HUES48 (cell line): ENCODE measurements at regions not wholly inside any gene's neighbourhood (a gene's known extent, or its start where the extent isn't known, plus 50 kb on each side); places are given as distances from the start of the nearest gene placed in this dataset.

ENCODE experiments used
- H3K27ac ChIP-seq: one replicate; pipeline ENCODE4 v1.7.0; 2013; ENCODE audit warnings: low read depth, low read length, inconsistent platforms
- H3K27me3 ChIP-seq: 2 replicates; pipeline ENCODE4 v1.6.1; 2013; ENCODE audit warnings: mild to moderate bottlenecking, low read length; ENCODE audit not compliant: control insufficient read depth, insufficient read depth
- H3K36me3 ChIP-seq: 2 replicates; pipeline ENCODE4 v1.6.1; 2013; ENCODE audit warnings: low read length; ENCODE audit not compliant: control insufficient read depth, insufficient read depth
- H3K4me1 ChIP-seq: 2 replicates; pipeline ENCODE4 v1.6.1; 2013; ENCODE audit warnings: mild to moderate bottlenecking, low read length; ENCODE audit not compliant: control insufficient read depth, insufficient read depth
- H3K4me3 ChIP-seq: 2 replicates; pipeline ENCODE4 v1.5.1; 2013; ENCODE audit warnings: mild to moderate bottlenecking, low read depth, low read length
- H3K9ac ChIP-seq: 2 replicates; pipeline ENCODE4 v1.6.1; 2013; ENCODE audit warnings: mild to moderate bottlenecking, low read depth, low read length, moderate library complexity
- H3K9me3 ChIP-seq: 2 replicates; pipeline ENCODE4 v1.6.1; 2013; ENCODE audit warnings: low read length; ENCODE audit not compliant: control insufficient read depth, insufficient read depth

DNA sequence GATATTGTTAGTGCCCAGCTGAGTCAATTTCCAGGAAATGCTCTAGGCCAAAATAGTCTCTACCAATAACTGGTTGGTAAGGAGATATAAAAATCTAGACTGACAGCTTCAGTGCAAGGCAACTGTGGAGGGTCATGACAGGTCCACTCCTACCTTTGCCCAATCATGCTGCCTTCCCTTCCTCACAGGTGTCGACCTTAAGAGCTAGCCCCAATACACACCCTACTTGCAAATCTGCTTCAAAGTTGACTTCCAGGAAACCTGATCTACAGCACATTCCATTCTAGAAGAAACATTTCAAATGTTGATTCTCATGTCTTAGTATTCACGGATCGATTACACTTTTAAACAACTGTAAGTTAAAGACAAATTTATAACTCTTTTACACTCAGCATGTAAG, 1455.5 kb downstream of the TECRL start:
- no peaks in the 10 kb centered on the region for H3K27me3 ChIP-seq
- H3K4me1 ChIP-seq, result peaks cover 13% of the 10 kb centered on the region
- H3K9me3 ChIP-seq, result no peaks in the 10 kb centered on the region
- H3K27ac ChIP-seq, result no peak overlapping the region
- no peak overlapping the region for H3K9ac ChIP-seq
- H3K36me3 ChIP-seq, result no peaks in the 10 kb centered on the region
- no peak overlapping the region; the same call in 1 of the 2 replicates for H3K4me3 ChIP-seq

DNA sequence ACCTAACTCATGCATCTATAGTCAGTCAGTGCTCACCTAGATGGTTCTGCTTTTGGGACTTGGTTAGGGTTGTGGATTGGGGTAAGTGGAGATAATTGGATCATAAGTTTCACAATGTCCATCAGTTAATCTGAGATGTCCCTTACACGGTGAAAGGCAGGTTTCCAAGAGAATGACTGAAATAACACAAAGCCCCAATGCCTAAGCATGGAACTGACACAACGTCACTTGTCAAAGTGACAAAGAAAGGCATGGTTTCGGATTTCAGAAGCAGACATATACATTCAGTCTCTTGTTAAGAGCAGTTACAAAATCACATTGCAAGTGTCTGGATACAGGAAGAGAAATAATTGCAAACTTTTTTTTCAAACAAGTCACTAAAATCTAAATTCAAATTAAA, 1456.9 kb downstream of the TECRL start:
- Histone ChIP-seq H3K4me3 (no peak overlapping the region), H3K27ac (no peak overlapping the region), H3K9ac (no peak overlapping the region), H3K36me3 (no peaks in the 10 kb centered on the region), H3K27me3 (no peaks in the 10 kb centered on the region), H3K4me1 (peaks cover 13% of the 10 kb centered on the region), H3K9me3 (no peaks in the 10 kb centered on the region)

DNA sequence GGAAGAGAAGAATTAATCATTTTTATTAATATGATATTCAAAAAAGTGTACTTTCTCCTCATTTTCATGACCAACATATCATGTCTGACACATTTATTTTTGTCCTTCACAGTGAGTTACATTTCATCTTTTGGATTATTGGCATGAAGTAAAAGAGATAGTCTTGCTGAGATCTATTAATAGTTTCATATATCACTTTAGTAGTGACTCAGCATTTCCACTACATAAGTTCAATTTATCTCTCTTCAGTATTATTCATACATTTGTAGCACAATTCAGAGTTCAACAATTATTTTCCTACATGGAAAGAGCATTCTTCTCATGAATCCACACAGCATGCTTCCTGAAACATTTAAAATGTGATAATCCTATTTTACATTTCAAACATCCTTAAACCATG, 1461.1 kb downstream of the TECRL start:
- Histone ChIP-seq H3K4me3 (no peak overlapping the region), H3K9me3 (no peaks in the 10 kb centered on the region), H3K4me1 (peaks cover 3% of the 10 kb centered on the region), H3K27me3 (no peaks in the 10 kb centered on the region), H3K36me3 (no peaks in the 10 kb centered on the region), H3K9ac (no peak overlapping the region), H3K27ac (no peak overlapping the region)

DNA sequence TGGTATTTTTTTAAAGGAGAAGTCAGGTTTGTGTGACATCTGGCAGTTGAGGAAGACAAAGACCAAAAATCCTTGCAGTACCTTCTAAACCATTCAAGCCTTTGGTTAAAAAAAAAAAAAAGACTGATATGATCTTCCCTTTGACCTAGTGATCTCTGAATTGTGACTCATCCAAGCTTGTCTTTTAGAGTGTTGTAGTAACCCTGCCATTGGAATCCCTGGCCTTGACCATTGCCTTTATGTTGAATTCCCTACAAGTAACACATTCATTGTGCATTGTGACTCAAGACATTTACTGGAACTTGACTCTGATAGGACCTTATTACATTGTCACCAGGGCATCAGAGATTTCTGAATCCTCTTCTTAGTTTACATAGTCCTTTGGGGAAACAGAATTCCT, 1469.0 kb downstream of the TECRL start:
- no peaks in the 10 kb centered on the region for H3K27me3 ChIP-seq
- H3K27ac ChIP-seq, result peak overlapping the region; percentile 5
- no peaks in the 10 kb centered on the region for H3K36me3 ChIP-seq
- H3K4me1 ChIP-seq, result no peaks in the 10 kb centered on the region
- no peak overlapping the region for H3K9ac ChIP-seq
- H3K9me3 ChIP-seq, result peaks cover 14% of the 10 kb centered on the region
- no peak overlapping the region for H3K4me3 ChIP-seq

DNA sequence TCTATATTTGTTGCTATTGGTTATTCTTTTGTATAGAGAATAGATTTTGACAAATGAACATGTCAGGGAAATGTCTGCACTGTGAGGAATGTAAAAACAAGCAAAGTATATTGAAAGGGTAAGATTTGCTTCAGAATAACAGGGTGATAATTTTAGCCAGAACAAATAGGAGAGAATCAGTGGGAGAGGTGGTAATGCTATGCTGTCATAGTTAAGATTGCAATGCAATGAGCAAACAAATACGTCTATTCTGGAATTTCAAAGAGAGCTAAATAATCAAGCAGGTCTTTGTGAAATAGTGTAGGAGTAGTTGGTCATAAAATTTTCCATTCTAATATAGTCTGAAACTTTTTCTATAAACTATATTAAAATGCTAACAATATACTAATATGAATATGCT, 1478.4 kb downstream of the TECRL start:
- H3K36me3 ChIP-seq, result no peaks in the 10 kb centered on the region
- no peak overlapping the region for H3K9ac ChIP-seq
- H3K9me3 ChIP-seq, result peaks cover 3% of the 10 kb centered on the region; the same call in 1 of the 2 replicates
- no peak overlapping the region for H3K4me3 ChIP-seq
- no peaks in the 10 kb centered on the region for H3K4me1 ChIP-seq
- H3K27me3 ChIP-seq, result no peaks in the 10 kb centered on the region
- no peak overlapping the region for H3K27ac ChIP-seq

DNA sequence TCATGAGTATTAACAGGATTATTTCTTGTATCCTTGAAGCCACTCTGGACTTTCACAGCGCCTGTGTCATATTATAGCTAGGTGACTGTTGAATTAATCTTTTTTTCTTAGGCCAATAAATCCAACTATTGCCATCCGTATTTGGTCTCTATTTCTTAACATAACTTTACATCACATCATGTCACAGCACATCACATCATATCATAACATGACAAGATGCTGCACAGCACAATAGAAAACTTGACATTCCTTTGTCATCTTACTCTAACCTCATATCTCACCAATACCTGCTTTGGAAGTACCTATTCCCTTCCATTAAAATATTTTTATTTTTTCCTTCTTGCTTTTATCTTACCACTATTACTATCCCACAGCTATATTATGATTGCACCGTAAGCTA, 1480.8 kb downstream of the TECRL start:
- Histone ChIP-seq H3K4me3 (no peak overlapping the region), H3K27ac (no peak overlapping the region), H3K9ac (no peak overlapping the region), H3K4me1 (no peaks in the 10 kb centered on the region), H3K27me3 (no peaks in the 10 kb centered on the region), H3K36me3 (no peaks in the 10 kb centered on the region), H3K9me3 (no peaks in the 10 kb centered on the region)

DNA sequence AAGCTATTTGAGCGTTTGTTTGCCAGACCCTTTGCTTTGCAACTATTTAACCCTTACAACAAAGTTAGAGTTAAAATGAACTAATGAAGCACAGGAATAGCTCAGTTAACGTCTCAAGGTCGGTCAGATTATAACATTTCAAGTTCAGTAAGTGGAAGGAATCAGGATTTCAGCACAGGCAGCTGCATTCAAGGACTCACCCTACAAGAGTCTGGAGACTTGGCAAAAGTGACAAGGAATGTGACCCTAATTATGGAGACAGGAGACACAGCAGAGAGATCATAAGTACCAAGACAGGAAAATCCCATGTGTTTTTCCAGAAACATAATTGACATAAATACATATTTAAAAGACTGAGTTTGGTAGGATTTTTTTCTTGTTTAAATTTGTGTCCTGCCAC, 1481.7 kb downstream of the TECRL start:
- no peak overlapping the region for H3K9ac ChIP-seq
- no peak overlapping the region for H3K4me3 ChIP-seq
- H3K4me1 ChIP-seq, result no peaks in the 10 kb centered on the region
- H3K9me3 ChIP-seq, result no peaks in the 10 kb centered on the region
- no peaks in the 10 kb centered on the region for H3K36me3 ChIP-seq
- H3K27ac ChIP-seq, result no peak overlapping the region
- no peaks in the 10 kb centered on the region for H3K27me3 ChIP-seq

DNA sequence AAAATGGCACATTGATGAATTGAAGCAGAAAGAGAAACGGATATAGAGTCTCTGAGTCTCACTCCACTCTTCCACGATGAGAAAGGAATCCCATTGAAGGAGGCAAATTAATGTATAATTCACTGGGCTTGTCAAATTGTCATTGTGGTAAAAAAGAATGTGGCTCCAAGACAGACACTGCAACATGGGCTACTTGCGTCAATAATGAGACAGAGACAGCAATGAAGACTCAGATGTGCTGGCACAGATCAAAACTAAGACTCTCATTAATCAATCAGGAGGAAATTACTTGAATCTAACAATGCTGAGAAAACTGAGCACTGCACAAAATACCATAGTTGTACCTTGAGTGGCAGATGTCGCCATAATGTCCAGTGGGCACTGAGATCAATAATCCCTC, 1485.5 kb downstream of the TECRL start:
- no peaks in the 10 kb centered on the region for H3K9me3 ChIP-seq
- H3K36me3 ChIP-seq, result no peaks in the 10 kb centered on the region
- no peak overlapping the region for H3K27ac ChIP-seq
- H3K4me1 ChIP-seq, result no peaks in the 10 kb centered on the region
- no peak overlapping the region for H3K9ac ChIP-seq
- no peak overlapping the region for H3K4me3 ChIP-seq
- H3K27me3 ChIP-seq, result no peaks in the 10 kb centered on the region

DNA sequence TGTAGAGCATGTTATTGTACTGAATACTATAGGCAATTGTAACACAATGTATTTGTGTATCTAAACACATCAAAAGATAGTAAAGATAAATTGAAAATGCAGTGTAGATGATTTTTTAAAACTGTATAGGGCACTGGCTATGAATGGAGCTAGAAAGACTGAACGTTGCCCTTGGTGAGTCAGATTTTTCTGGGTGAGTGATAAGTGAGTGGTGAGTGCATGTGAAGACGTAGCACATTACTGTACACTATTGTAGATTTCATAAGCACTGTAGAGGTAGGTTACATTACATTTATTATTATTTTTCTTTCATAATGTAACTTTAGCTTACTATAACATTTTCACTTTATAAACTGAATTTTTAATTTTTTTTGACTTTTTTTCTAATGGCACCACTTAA, 1491.6 kb downstream of the TECRL start:
- Histone ChIP-seq H3K4me1 (no peaks in the 10 kb centered on the region), H3K4me3 (no peak overlapping the region), H3K27ac (no peak overlapping the region), H3K9me3 (no peaks in the 10 kb centered on the region), H3K27me3 (no peaks in the 10 kb centered on the region), H3K36me3 (no peaks in the 10 kb centered on the region), H3K9ac (no peak overlapping the region)

DNA sequence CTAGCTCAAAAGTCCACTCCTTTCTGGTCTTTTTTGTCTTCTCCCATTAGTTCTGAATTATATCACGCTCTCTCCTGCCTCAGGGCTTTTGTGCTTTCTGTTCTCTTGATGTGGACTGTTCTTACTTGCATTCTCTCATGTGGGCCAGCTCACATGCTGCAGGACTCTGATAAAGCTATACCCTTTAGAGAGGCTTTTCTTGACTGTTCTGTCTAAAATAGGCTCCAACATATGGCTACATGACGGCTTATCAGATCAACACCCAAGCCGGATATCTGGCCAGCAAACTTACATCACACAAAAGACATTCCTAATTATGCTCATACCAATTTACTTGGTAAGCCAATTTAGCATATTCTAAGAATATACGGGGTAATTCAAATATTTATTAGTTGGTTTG, 1494.5 kb downstream of the TECRL start:
- Histone ChIP-seq H3K27me3 (no peaks in the 10 kb centered on the region), H3K9me3 (no peaks in the 10 kb centered on the region), H3K27ac (no peak overlapping the region), H3K9ac (no peak overlapping the region), H3K4me3 (no peak overlapping the region), H3K4me1 (peaks cover 3% of the 10 kb centered on the region; the same call in 1 of the 2 replicates), H3K36me3 (no peaks in the 10 kb centered on the region)

DNA sequence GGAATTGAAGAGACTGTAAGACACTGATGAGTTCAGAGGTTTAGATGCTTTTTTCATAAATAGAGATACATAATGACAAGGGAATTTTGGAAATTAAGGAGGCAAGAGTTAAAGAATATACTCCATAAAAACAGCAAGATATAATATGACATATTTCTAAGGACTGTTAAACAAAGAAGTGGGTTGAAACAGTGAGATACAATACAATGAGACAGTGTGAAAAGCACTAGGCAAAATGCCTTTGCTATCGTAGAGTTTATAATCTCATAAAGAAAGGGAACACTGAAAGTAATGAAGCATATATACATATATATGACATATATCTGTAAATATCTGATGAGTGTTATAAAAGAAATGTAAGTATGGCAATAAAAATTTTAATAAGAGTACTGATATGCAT, 1496.2 kb downstream of the TECRL start:
- Histone ChIP-seq H3K27ac (no peak overlapping the region), H3K9me3 (no peaks in the 10 kb centered on the region), H3K9ac (no peak overlapping the region), H3K27me3 (no peaks in the 10 kb centered on the region), H3K4me3 (no peak overlapping the region), H3K4me1 (peaks cover 3% of the 10 kb centered on the region; the same call in 1 of the 2 replicates), H3K36me3 (no peaks in the 10 kb centered on the region)

DNA sequence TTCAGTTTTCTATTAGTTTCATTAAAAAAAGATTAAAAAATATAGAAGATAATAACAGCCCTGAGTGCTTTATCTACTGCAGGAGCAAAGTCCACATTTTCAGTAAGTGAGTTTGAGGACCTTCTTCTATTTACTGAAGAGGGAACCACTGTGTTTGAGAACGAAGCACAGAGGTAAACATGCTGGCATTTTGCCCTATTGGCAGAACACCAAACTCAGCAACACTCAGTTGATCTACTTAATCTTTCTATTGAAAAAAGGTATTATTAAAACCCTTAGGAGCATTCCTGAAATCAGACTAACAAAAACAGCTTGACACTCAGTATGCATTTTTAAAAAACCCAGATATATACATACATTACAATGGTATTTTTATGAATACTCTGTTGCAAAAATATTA, 1496.7 kb downstream of the TECRL start:
- Histone ChIP-seq H3K27me3 (no peaks in the 10 kb centered on the region), H3K36me3 (no peaks in the 10 kb centered on the region), H3K4me1 (peaks cover 3% of the 10 kb centered on the region; the same call in 1 of the 2 replicates), H3K27ac (no peak overlapping the region), H3K9me3 (no peaks in the 10 kb centered on the region), H3K9ac (no peak overlapping the region), H3K4me3 (no peak overlapping the region)
